ENCODE measurements at regions not wholly inside any gene's neighbourhood (a gene's known extent, or its start where the extent isn't known, plus 50 kb on each side); places are given as distances from the start of the nearest gene placed in this dataset.

DNA sequence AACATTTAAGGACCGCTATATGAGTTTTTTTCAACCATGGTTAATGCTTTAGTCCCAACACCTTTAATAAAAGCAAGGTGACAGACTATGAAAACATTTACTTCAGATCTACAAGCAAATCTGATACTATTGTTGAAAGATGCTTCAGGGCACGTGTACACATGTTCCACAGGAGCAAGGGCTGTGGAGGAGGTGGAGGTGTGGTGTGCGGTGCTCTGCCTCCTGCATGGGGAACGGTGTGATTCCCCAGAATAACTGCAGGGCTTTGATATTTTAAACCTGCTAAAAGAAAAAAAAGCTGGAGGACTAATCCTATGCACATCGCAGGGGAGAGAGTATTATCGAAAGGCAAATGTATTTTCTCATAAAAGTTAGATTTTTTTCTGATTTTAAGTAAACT, 188.1 kb upstream of the CEP162 start:
- Histone ChIP-seq H2BK15ac (ENCODE audit: low read depth, poor library complexity, severe bottlenecking) (no peak overlapping the region), H3K23ac (ENCODE audit: low read length in 2 of 2) (no peak overlapping the region), H2AFZ (ENCODE audit: low read depth, low read length) (no peak overlapping the region), H3K4me1 (ENCODE audit: control insufficient read depth, insufficient read depth, low read depth, low read length) (no peaks in the 10 kb centered on the region), H2BK120ac (ENCODE audit: low read depth, low read length) (no peak overlapping the region), H3K4me3 (ENCODE audit: insufficient read depth in 1 of 2, low read depth in 1 of 2, low read length in 2 of 2) (no peak overlapping the region), H3K36me3 (ENCODE audit: control insufficient read depth in 1 of 2, insufficient read depth in 2 of 2, low read depth in 1 of 2, low read length in 2 of 2) (no peaks in the 10 kb centered on the region), H3K14ac (ENCODE audit: low read length in 2 of 2) (no peak overlapping the region), H3K79me1 (replicated peaks; ENCODE audit: low read length, poor library complexity, severe bottlenecking) (no peaks in the 10 kb centered on the region), H3K9me3 (ENCODE audit: control insufficient read depth, low read length) (no peaks in the 10 kb centered on the region), H2BK5ac (ENCODE audit: low read depth, low read length, poor library complexity, severe bottlenecking) (no peak overlapping the region), H3K4ac (ENCODE audit: low read depth in 1 of 2, low read length in 2 of 2) (no peak overlapping the region), H3K27ac (ENCODE audit: low read length, poor library complexity, severe bottlenecking) (no peak overlapping the region), H2BK12ac (ENCODE audit: low read length in 2 of 2) (no peak overlapping the region), H4K91ac (ENCODE audit: low read length) (no peak overlapping the region), H3K4me2 (ENCODE audit: low read length, poor library complexity, severe bottlenecking) (no peak overlapping the region), H3K9ac (ENCODE audit: low read length) (peak overlapping the region; percentile 24), H3K18ac (ENCODE audit: low read depth in 1 of 2, low read length in 2 of 2) (no peak overlapping the region), H3K27me3 (ENCODE audit: control insufficient read depth in 1 of 2, insufficient read depth in 1 of 2, low read length in 2 of 2) (peaks cover 0 to 22% of the 10 kb centered on the region in 2 experiments), H4K8ac (ENCODE audit: low read length) (no peak overlapping the region), H2AK5ac (ENCODE audit: low read length, severe bottlenecking) (no peak overlapping the region)
- DNase-seq = no peak
- WGBS = 75% methylated on average over 5 of the region's 6 CpGs

DNA sequence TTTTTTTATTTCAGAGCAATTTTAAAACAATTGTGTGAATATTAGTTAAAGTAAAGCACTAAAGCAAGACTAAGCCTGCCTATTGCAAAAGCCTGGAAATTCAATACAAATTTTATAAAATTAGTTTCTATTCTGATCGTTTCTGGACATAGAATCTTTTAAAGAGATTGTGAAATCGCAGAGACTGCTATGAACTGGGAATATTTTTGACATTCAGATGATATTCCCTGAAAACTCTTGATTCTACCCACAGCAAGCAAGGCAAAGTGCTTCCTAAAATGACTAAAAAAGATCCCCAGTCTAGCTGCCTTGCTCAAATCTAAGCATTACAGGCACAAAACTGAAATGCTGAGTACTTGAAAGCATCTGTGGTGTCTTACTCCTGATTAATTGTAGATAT, 187.6 kb upstream of the CEP162 start:
- Histone ChIP-seq H2BK15ac (ENCODE audit: low read depth, poor library complexity, severe bottlenecking) (no peak overlapping the region), H2BK5ac (ENCODE audit: low read depth, low read length, poor library complexity, severe bottlenecking) (no peak overlapping the region), H2BK12ac (ENCODE audit: low read length in 2 of 2) (no peak overlapping the region), H3K18ac (ENCODE audit: low read depth in 1 of 2, low read length in 2 of 2) (no peak overlapping the region), H4K8ac (ENCODE audit: low read length) (no peak overlapping the region), H3K4me3 (ENCODE audit: insufficient read depth in 1 of 2, low read depth in 1 of 2, low read length in 2 of 2) (no peak overlapping the region), H2AK5ac (ENCODE audit: low read length, severe bottlenecking) (no peak overlapping the region), H3K36me3 (ENCODE audit: control insufficient read depth in 1 of 2, insufficient read depth in 2 of 2, low read depth in 1 of 2, low read length in 2 of 2) (no peaks in the 10 kb centered on the region), H2AFZ (ENCODE audit: low read depth, low read length) (no peak overlapping the region), H3K4me2 (ENCODE audit: low read length, poor library complexity, severe bottlenecking) (no peak overlapping the region), H3K14ac (ENCODE audit: low read length in 2 of 2) (no peak overlapping the region), H2BK120ac (ENCODE audit: low read depth, low read length) (no peak overlapping the region), H3K4me1 (ENCODE audit: control insufficient read depth, insufficient read depth, low read depth, low read length) (no peaks in the 10 kb centered on the region), H3K23ac (ENCODE audit: low read length in 2 of 2) (no peak overlapping the region), H3K9me3 (ENCODE audit: control insufficient read depth, low read length) (no peaks in the 10 kb centered on the region), H3K9ac (ENCODE audit: low read length) (no peak overlapping the region), H3K79me1 (replicated peaks; ENCODE audit: low read length, poor library complexity, severe bottlenecking) (no peaks in the 10 kb centered on the region), H4K91ac (ENCODE audit: low read length) (no peak overlapping the region), H3K4ac (ENCODE audit: low read depth in 1 of 2, low read length in 2 of 2) (no peak overlapping the region), H3K27ac (ENCODE audit: low read length, poor library complexity, severe bottlenecking) (no peak overlapping the region), H3K27me3 (ENCODE audit: control insufficient read depth in 1 of 2, insufficient read depth in 1 of 2, low read length in 2 of 2) (peaks cover 0 to 19% of the 10 kb centered on the region in 2 experiments)
- DNase-seq = no peak
- no CpG with 5 or more reads among the region's 2 CpGs for WGBS

DNA sequence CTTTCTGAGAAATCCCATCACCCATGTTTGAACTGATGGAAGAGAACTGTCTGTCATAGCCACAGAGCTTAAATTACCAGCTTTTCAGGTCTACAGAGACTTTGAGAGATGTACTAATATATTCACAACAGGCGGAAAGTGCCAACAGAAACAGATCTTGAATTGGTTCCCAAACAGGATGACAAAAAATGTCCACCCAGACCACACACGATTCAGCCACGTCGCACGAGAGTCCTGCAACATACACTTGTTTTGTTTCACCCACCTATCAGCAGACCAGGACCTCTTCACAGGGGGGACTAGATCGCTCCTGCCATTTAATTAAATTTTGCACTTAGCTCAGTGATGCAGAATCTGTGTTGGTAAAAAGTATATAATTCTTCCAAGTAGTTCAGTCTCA, 187.1 kb upstream of the CEP162 start:
- Histone ChIP-seq H2BK12ac (ENCODE audit: low read length in 2 of 2) (no peak overlapping the region), H2AK5ac (ENCODE audit: low read length, severe bottlenecking) (no peak overlapping the region), H3K14ac (ENCODE audit: low read length in 2 of 2) (no peak overlapping the region), H4K8ac (ENCODE audit: low read length) (no peak overlapping the region), H2BK5ac (ENCODE audit: low read depth, low read length, poor library complexity, severe bottlenecking) (no peak overlapping the region), H3K4me3 (ENCODE audit: insufficient read depth in 1 of 2, low read depth in 1 of 2, low read length in 2 of 2) (no peak overlapping the region), H2AFZ (ENCODE audit: low read depth, low read length) (no peak overlapping the region), H3K9ac (ENCODE audit: low read length) (no peak overlapping the region), H3K36me3 (ENCODE audit: control insufficient read depth in 1 of 2, insufficient read depth in 2 of 2, low read depth in 1 of 2, low read length in 2 of 2) (no peaks in the 10 kb centered on the region), H3K27ac (ENCODE audit: low read length, poor library complexity, severe bottlenecking) (no peak overlapping the region), H2BK120ac (ENCODE audit: low read depth, low read length) (no peak overlapping the region), H3K79me1 (replicated peaks; ENCODE audit: low read length, poor library complexity, severe bottlenecking) (no peaks in the 10 kb centered on the region), H3K9me3 (ENCODE audit: control insufficient read depth, low read length) (no peaks in the 10 kb centered on the region), H3K4me2 (ENCODE audit: low read length, poor library complexity, severe bottlenecking) (no peak overlapping the region), H3K18ac (ENCODE audit: low read depth in 1 of 2, low read length in 2 of 2) (no peak overlapping the region), H2BK15ac (ENCODE audit: low read depth, poor library complexity, severe bottlenecking) (no peak overlapping the region), H3K4ac (ENCODE audit: low read depth in 1 of 2, low read length in 2 of 2) (no peak overlapping the region), H3K4me1 (ENCODE audit: control insufficient read depth, insufficient read depth, low read depth, low read length) (no peaks in the 10 kb centered on the region), H4K91ac (ENCODE audit: low read length) (no peak overlapping the region), H3K27me3 (ENCODE audit: control insufficient read depth in 1 of 2, insufficient read depth in 1 of 2, low read length in 2 of 2) (peaks cover 0 to 13% of the 10 kb centered on the region in 2 experiments), H3K23ac (ENCODE audit: low read length in 2 of 2) (no peak overlapping the region)
- WGBS = 96% methylated on average over 5 of the region's 6 CpGs
- DNase-seq = no peak

GRCh38 chr6:84411060-84411629, 183.7 kb upstream of the CEP162 start:
- H2BK5ac ChIP-seq (ENCODE audit: low read depth, low read length, poor library complexity, severe bottlenecking) = no peak overlapping the region
- WGBS = no CpG with 5 or more reads among the region's 1 CpG
- H3K4ac ChIP-seq (ENCODE audit: low read depth in 1 of 2, low read length in 2 of 2) = no peak overlapping the region
- H4K8ac ChIP-seq (ENCODE audit: low read length) = no peak overlapping the region
- no peaks in the 10 kb centered on the region for H3K36me3 ChIP-seq (ENCODE audit: control insufficient read depth in 1 of 2, insufficient read depth in 2 of 2, low read depth in 1 of 2, low read length in 2 of 2)
- H3K4me3 ChIP-seq (ENCODE audit: insufficient read depth in 1 of 2, low read depth in 1 of 2, low read length in 2 of 2) = no peak overlapping the region
- no peak overlapping the region for H2AFZ ChIP-seq (ENCODE audit: low read depth, low read length)
- H3K4me2 ChIP-seq (ENCODE audit: low read length, poor library complexity, severe bottlenecking) = no peak overlapping the region
- H2BK120ac ChIP-seq (ENCODE audit: low read depth, low read length) = no peak overlapping the region
- peak; percentile 6 for DNase-seq
- H3K23ac ChIP-seq (ENCODE audit: low read length in 2 of 2) = no peak overlapping the region
- peak overlapping the region; percentile 42 for H3K9ac ChIP-seq (ENCODE audit: low read length)
- no peak overlapping the region for H3K18ac ChIP-seq (ENCODE audit: low read depth in 1 of 2, low read length in 2 of 2)
- H3K79me1 ChIP-seq (replicated peaks; ENCODE audit: low read length, poor library complexity, severe bottlenecking) = no peaks in the 10 kb centered on the region
- no peak overlapping the region for H2BK12ac ChIP-seq (ENCODE audit: low read length in 2 of 2)
- no peaks in the 10 kb centered on the region for H3K4me1 ChIP-seq (ENCODE audit: control insufficient read depth, insufficient read depth, low read depth, low read length)
- H3K14ac ChIP-seq (ENCODE audit: low read length in 2 of 2) = no peak overlapping the region
- H2AK5ac ChIP-seq (ENCODE audit: low read length, severe bottlenecking) = no peak overlapping the region
- no peak overlapping the region for H2BK15ac ChIP-seq (ENCODE audit: low read depth, poor library complexity, severe bottlenecking)
- H4K91ac ChIP-seq (ENCODE audit: low read length) = no peak overlapping the region
- no peaks in the 10 kb centered on the region for H3K9me3 ChIP-seq (ENCODE audit: control insufficient read depth, low read length)
- H3K27me3 ChIP-seq (ENCODE audit: control insufficient read depth in 1 of 2, insufficient read depth in 1 of 2, low read length in 2 of 2) = peaks cover 0 to 8% of the 10 kb centered on the region in 2 experiments
- H3K27ac ChIP-seq (ENCODE audit: low read length, poor library complexity, severe bottlenecking) = no peak overlapping the region
